WI38 (cell line): ENCODE measurements at regions not wholly inside any gene's neighbourhood (a gene's known extent, or its start where the extent isn't known, plus 50 kb on each side); places are given as distances from the start of the nearest gene placed in this dataset.

Source experiments
- H3K4me3 ChIP-seq: 2 replicates; pipeline ENCODE4 v1.5.1; 2011; ENCODE audit warnings: low read depth, mild to moderate bottlenecking, control low read depth, low read length
- CTCF ChIP-seq: IDR thresholded peaks from 2 replicates; pipeline ENCODE4 v1.5.1; 2012; ENCODE audit warnings: low read depth, mild to moderate bottlenecking, control low read depth, low read length

- no peak overlapping the region for H3K4me3 ChIP-seq
- no peak for TF ChIP-seq CTCF
Measured at GRCh38 chr9:119435076-119435475, 65.8 kb upstream of the BRINP1 start.

- no peak overlapping the region for H3K4me3 ChIP-seq
- no peak for TF ChIP-seq CTCF
Measured at GRCh38 chr9:119432428-119432827, 63.2 kb upstream of the BRINP1 start.

- H3K4me3 ChIP-seq: no peak overlapping the region
Measured at GRCh38 chr9:119429302-119429701, 60.1 kb upstream of the BRINP1 start.

GRCh38 chr9:119420231-119420630, 51.0 kb upstream of the BRINP1 start:
- H3K4me3 ChIP-seq: no peak overlapping the region
- no peak for TF ChIP-seq CTCF

More at GRCh38 chr9:119429302-119429701, 60.1 kb upstream of the BRINP1 start:
- TF ChIP-seq CTCF: no peak
